Peyer's patch (tissue), 4 donors: ENCODE measurements at regions not wholly inside any gene's neighbourhood (a gene's known extent, or its start where the extent isn't known, plus 50 kb on each side); places are given as distances from the start of the nearest gene placed in this dataset.

ENCODE experiments used
- CTCF ChIP-seq, 6 experiments: fragments of 450-650 bp in 4 of 6; fragments of 200-600 bp in 2 of 6; sonication (generic) in 1 of 6; IDR thresholded peaks; one replicate each; pipeline ENCODE4 v1.5.1; 2017 to 2019; ENCODE audit warnings: antibody characterized with exemption in 6 of 6, mild to moderate bottlenecking in 3 of 6, moderate library complexity in 1 of 6
- POLR2A ChIP-seq, 2 donors: fragments of 450-650 bp; IDR thresholded peaks; one replicate each; pipeline ENCODE4 v1.5.1; 2017; ENCODE audit warnings: antibody characterized with exemption in 2 of 2, mild to moderate bottlenecking in 2 of 2, moderate library complexity in 2 of 2

- TF ChIP-seq CTCF (IDR thresholded peaks at IDR 0.05) (no peak), POLR2A (IDR thresholded peaks at IDR 0.05) (no peak)
These were observed 235.6 kb upstream of the KLF6 start for GRCh38 chr10:4020631-4021030.
